22Rv1 (cell line): ENCODE measurements at regions not wholly inside any gene's neighbourhood (a gene's known extent, or its start where the extent isn't known, plus 50 kb on each side); places are given as distances from the start of the nearest gene placed in this dataset.

Source experiments
- CTCF ChIP-seq: fragments of 450-650 bp; IDR thresholded peaks from 2 replicates; pipeline ENCODE4 v1.5.1; 2017; ENCODE audit warnings: mild to moderate bottlenecking
- ZFX ChIP-seq: fragments of 450-650 bp; IDR thresholded peaks from 2 replicates; pipeline ENCODE4 v1.6.1; 2017; ENCODE audit warnings: antibody characterized with exemption, borderline replicate concordance

DNA sequence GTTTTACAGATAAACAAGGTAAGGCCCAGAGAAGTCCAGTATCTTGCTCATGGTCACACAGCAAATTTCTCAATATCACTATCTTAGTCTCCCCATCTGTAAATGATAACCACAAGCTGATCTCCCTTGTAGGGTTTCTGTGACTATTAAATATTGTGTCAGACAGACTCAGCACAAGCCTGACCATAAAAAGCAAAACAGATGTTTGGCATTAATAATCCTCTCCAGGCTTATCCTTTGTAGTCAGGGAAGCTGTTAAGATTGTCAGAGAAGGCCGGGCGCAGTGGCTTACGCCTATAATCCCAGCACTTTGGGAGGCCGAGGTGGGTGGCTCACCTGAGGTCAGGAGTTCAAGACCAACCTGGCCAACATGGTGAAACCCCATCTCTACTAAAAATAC lies 173.2 kb upstream of the PRICKLE2 start:
- TF ChIP-seq CTCF = no peak
- TF ChIP-seq ZFX = no peak
